ENCODE measurements at regions not wholly inside any gene's neighbourhood (a gene's known extent, or its start where the extent isn't known, plus 50 kb on each side); places are given as distances from the start of the nearest gene placed in this dataset.

DNA sequence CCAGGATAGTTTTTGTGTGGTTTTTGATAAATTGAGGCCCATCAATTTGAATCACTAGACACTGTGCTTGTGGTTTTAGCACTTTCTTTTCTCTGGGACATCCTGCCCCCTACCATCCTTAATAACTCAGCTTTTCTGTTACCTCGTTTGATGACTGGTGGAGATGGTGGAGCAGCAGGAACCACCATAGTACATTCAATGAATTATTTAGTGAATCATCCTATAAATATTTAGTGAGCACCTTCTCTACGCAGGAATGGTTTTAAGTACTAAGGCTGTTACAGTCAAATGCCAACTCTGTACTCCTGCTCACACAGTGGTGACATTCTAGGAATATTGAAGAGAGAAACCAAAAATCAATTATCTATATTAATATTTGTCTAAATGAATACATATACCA, 585.2 kb downstream of the HAO1 start:
- H3K4me3 ChIP-seq (ENCODE audit: low read depth in 1 of 2, low read length in 2 of 2) = no peak overlapping the region
- no peaks in the 10 kb centered on the region for H3K36me3 ChIP-seq (ENCODE audit: insufficient read depth, low read length)
- no peaks in the 10 kb centered on the region for H3K27me3 ChIP-seq (ENCODE audit: insufficient read depth, low read length, poor library complexity)
- H3K79me2 ChIP-seq (ENCODE audit: insufficient read depth, low read length) = no peaks in the 10 kb centered on the region
- no peaks in the 10 kb centered on the region for H3K9me3 ChIP-seq (ENCODE audit: insufficient read depth, low read length, severe bottlenecking)
- H3K27ac ChIP-seq (ENCODE audit: low read length) = no peak overlapping the region
- H3K4me1 ChIP-seq (ENCODE audit: insufficient read depth, low read length) = no peaks in the 10 kb centered on the region
- H2AFZ ChIP-seq (ENCODE audit: low read depth, low read length) = no peak overlapping the region
- H3K4me2 ChIP-seq (ENCODE audit: insufficient read depth, low read length) = no peak overlapping the region
- TF ChIP-seq CTCF (IDR thresholded peaks at IDR 0.05; ENCODE audit: borderline replicate concordance, extremely low read depth, low read length, poor library complexity, severe bottlenecking) = no peak
- TF ChIP-seq EZH2 (IDR thresholded peaks at IDR 0.05; ENCODE audit: borderline replicate concordance, low read depth, low read length, severe bottlenecking) = no peak
- no peaks in the 10 kb centered on the region for H4K20me1 ChIP-seq (ENCODE audit: insufficient read depth, low read length)
- DNase-seq = no peak
- ATAC-seq (ENCODE audit: insufficient read depth, low read depth) = no peak
- H3K9ac ChIP-seq (ENCODE audit: low read depth, low read length) = no peak overlapping the region

DNA sequence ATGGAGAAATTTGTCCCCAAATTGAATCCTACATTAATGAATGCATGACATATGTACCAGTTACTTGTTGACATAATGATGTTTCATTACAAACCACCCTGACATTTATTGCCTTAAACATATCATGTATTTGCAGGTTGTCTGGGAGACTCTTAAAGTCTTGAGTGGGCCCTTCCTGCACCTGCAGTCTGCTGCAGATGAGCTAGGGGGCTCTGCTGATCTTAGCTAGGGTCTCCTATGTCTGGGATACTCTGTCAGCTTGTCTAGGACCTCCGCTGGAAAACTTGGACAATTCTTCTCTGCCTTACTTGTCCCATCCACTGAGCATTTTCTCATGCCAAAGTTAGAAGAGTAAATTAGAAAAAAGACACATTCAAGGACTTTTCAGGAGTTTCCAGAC, 581.6 kb downstream of the HAO1 start:
- Histone ChIP-seq H3K27me3 (ENCODE audit: insufficient read depth, low read length, poor library complexity) (no peaks in the 10 kb centered on the region), H3K79me2 (ENCODE audit: insufficient read depth, low read length) (no peaks in the 10 kb centered on the region), H3K9ac (ENCODE audit: low read depth, low read length) (no peak overlapping the region), H2AFZ (ENCODE audit: low read depth, low read length) (no peak overlapping the region), H3K4me1 (ENCODE audit: insufficient read depth, low read length) (no peaks in the 10 kb centered on the region), H3K36me3 (ENCODE audit: insufficient read depth, low read length) (no peaks in the 10 kb centered on the region), H4K20me1 (ENCODE audit: insufficient read depth, low read length) (no peaks in the 10 kb centered on the region), H3K27ac (ENCODE audit: low read length) (no peak overlapping the region), H3K4me3 (ENCODE audit: low read depth in 1 of 2, low read length in 2 of 2) (no peak overlapping the region), H3K4me2 (ENCODE audit: insufficient read depth, low read length) (no peak overlapping the region), H3K9me3 (ENCODE audit: insufficient read depth, low read length, severe bottlenecking) (no peaks in the 10 kb centered on the region)
- no peak for TF ChIP-seq EZH2 (IDR thresholded peaks at IDR 0.05; ENCODE audit: borderline replicate concordance, low read depth, low read length, severe bottlenecking)
- no peak for TF ChIP-seq CTCF (IDR thresholded peaks at IDR 0.05; ENCODE audit: borderline replicate concordance, extremely low read depth, low read length, poor library complexity, severe bottlenecking)
- DNase-seq (no peak), ATAC-seq (ENCODE audit: insufficient read depth, low read depth) (no peak)

GRCh38 chr20:7359739-7360138, 580.5 kb downstream of the HAO1 start:
- no peaks in the 10 kb centered on the region for H3K27me3 ChIP-seq (ENCODE audit: insufficient read depth, low read length, poor library complexity)
- no peak overlapping the region for H3K4me3 ChIP-seq (ENCODE audit: low read depth in 1 of 2, low read length in 2 of 2)
- H3K9ac ChIP-seq (ENCODE audit: low read depth, low read length) = no peak overlapping the region
- no peak overlapping the region for H3K4me2 ChIP-seq (ENCODE audit: insufficient read depth, low read length)
- no peaks in the 10 kb centered on the region for H3K79me2 ChIP-seq (ENCODE audit: insufficient read depth, low read length)
- no peaks in the 10 kb centered on the region for H4K20me1 ChIP-seq (ENCODE audit: insufficient read depth, low read length)
- DNase-seq (no peak), ATAC-seq (ENCODE audit: insufficient read depth, low read depth) (no peak)
- TF ChIP-seq EZH2 (IDR thresholded peaks at IDR 0.05; ENCODE audit: borderline replicate concordance, low read depth, low read length, severe bottlenecking) (no peak), CTCF (IDR thresholded peaks at IDR 0.05; ENCODE audit: borderline replicate concordance, extremely low read depth, low read length, poor library complexity, severe bottlenecking) (no peak)
- no peaks in the 10 kb centered on the region for H3K9me3 ChIP-seq (ENCODE audit: insufficient read depth, low read length, severe bottlenecking)
- no peak overlapping the region for H2AFZ ChIP-seq (ENCODE audit: low read depth, low read length)
- H3K27ac ChIP-seq (ENCODE audit: low read length) = no peak overlapping the region
- H3K4me1 ChIP-seq (ENCODE audit: insufficient read depth, low read length) = no peaks in the 10 kb centered on the region
- no peaks in the 10 kb centered on the region for H3K36me3 ChIP-seq (ENCODE audit: insufficient read depth, low read length)

DNA sequence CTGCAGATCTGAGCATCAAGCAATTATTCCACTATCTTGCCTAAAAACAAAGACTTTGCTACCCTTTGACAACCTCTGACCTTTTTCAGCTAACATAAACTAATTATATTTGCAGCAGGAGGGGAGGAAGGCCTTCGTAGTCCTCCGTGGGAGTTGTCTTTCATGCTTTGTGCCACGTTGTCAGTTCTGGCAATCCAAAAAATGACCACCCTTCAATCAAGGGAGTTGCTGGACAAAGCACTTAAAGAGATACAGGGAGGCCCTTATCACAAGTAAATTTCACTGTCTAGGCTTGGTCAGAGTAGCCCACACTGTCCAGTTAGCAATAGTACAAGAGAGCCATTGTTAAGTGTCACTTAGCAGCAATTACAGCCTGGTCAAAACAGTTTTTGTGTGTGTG, 578.9 kb downstream of the HAO1 start:
- no peaks in the 10 kb centered on the region for H4K20me1 ChIP-seq (ENCODE audit: insufficient read depth, low read length)
- H3K27ac ChIP-seq (ENCODE audit: low read length) = no peak overlapping the region
- TF ChIP-seq CTCF (IDR thresholded peaks at IDR 0.05; ENCODE audit: borderline replicate concordance, extremely low read depth, low read length, poor library complexity, severe bottlenecking) (no peak), EZH2 (IDR thresholded peaks at IDR 0.05; ENCODE audit: borderline replicate concordance, low read depth, low read length, severe bottlenecking) (no peak)
- H3K27me3 ChIP-seq (ENCODE audit: insufficient read depth, low read length, poor library complexity) = no peaks in the 10 kb centered on the region
- no peak overlapping the region for H3K4me2 ChIP-seq (ENCODE audit: insufficient read depth, low read length)
- ATAC-seq (ENCODE audit: insufficient read depth, low read depth) (no peak), DNase-seq (no peak)
- no peaks in the 10 kb centered on the region for H3K36me3 ChIP-seq (ENCODE audit: insufficient read depth, low read length)
- no peak overlapping the region for H3K9ac ChIP-seq (ENCODE audit: low read depth, low read length)
- no peaks in the 10 kb centered on the region for H3K79me2 ChIP-seq (ENCODE audit: insufficient read depth, low read length)
- H3K4me3 ChIP-seq (ENCODE audit: low read depth in 1 of 2, low read length in 2 of 2) = no peak overlapping the region
- H3K9me3 ChIP-seq (ENCODE audit: insufficient read depth, low read length, severe bottlenecking) = no peaks in the 10 kb centered on the region
- no peaks in the 10 kb centered on the region for H3K4me1 ChIP-seq (ENCODE audit: insufficient read depth, low read length)
- H2AFZ ChIP-seq (ENCODE audit: low read depth, low read length) = no peak overlapping the region

Data from DND-41 (cell line).